ENCODE measurements at regions not wholly inside any gene's neighbourhood (a gene's known extent, or its start where the extent isn't known, plus 50 kb on each side); places are given as distances from the start of the nearest gene placed in this dataset.
"Not testable (repeated sequence)": the region's sequence is repeated elsewhere in the genome, so short reads cannot be mapped to it uniquely, and the experiment has no call there.

DNA sequence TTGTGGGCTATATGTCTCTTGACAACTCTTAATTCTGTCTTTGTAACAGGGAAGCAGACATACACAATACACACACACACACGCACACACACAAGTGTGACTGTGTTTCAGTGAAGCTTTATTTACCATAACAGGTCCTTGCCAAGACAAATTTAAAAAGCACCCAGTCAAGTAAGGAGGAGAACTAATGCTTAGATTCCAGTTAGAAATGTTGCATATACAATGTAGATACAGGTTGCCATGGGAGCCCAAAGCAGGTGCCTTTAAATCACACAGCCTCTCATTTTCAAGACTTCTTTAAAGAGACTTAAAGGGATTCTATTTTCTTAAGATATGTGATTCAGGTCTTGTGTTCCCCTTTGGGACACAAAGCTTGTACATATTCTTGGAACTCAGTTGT lies 1551.9 kb downstream of the EFNB2 start:
- no peak for DNase-seq

DNA sequence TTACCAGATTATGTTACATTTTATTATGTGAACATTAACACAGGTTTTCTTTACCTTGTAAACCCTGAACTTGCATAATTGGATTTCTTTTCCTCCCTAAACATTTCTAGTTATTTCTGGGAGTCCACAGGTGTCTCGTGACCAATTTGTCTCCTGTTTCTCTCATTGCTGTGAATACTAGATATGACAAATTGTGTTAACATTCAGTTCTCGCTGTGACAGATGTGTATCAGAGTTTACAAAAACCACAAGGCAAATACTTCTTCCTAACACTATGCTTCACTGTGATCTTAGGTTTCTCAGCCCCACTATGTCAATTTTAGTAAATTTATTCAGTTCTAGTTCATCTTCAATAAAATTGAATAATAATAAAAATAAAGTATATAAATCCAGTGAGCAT lies 1554.9 kb downstream of the EFNB2 start:
- no peak for DNase-seq

DNA sequence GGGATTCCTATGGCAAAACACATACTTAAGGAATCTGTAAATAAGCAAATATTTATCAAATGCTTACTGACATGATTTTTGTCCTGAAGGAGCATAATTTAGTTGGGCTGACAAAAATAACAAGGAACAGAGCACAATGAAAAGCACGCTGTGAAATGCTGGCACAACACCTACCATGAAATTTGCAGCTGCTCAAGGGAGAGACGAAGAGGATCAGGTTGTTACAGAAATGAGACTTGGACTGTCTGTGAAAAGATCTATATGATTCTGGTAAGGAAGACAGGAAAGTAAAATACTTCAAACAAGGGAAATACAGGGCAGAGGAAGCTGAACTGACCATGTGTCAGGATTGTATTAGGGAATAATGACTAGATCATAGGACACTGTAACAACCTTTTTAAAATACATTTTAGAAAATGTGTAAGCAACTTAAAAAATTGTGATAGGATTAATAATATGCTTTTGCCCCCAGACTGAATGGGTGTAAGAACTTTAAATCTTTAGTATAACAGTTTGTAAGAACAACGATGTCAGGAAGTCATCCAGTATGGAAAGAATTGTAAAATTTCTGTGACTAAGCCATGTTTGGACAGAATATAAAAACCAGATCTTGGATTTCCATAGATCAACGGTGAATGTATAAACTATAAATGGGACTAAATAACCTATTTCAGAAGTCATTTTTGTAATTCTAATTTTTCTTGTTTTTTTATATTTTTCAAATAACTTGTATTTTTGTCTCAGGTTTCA lies 1556.0 kb downstream of the EFNB2 start:
- no peak for DNase-seq

DNA sequence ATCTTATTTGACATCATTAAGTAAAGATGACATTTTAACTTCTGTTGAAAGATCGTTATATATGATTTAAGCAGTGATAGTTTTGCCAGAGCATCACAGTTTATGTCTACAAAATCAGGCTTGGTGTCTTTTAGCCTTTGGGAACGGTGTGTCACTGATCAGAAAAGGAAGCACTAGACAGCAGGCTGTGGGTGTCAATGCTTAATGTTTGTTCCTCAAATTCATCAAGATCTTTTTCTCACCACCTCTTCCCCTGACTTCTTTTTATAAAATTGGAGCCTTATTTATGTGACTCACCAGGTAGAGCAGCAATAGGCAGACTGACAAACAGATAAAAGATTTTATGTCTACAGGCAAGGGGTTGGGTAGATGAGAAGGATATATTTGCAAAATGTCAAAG lies 1558.5 kb downstream of the EFNB2 start:
- no peak for DNase-seq

DNA sequence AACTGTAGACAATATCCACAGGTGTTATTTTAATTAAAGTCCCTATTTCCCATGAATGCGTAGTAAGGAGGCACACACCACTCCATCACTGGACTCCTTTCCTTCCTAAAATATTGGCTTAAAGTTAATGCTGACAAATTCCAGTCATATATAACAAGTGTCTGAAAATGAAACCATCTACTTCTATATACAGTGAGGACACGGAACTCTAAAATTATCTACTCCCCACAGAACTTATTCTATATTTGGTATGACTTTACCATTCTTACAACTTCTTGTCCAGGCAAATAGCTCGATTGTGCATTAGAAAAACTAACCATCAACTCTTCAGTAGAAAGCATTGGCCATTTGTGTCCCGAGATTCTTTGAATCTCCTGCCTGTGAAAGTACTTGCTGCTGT lies 1560.2 kb downstream of the EFNB2 start:
- no peak for DNase-seq

DNA sequence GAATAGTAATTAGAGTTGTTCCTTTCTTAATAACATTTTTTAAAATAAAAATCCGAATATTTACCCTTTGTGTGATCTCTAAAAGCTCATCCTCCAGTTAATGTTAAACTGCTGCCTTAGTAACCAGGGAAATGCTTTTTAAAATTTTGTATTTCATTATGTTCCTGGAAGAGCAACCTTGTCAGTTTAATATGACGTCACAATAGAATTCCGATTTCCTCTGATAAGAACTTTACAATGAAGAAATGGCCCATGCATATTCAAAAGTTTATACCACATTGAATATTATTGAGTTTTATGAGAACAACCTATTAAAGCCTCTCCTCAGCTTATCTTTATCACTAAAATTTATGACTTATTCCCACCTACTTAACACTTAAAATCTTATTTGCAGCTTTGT lies 1566.6 kb downstream of the EFNB2 start:
- no peak for DNase-seq

DNA sequence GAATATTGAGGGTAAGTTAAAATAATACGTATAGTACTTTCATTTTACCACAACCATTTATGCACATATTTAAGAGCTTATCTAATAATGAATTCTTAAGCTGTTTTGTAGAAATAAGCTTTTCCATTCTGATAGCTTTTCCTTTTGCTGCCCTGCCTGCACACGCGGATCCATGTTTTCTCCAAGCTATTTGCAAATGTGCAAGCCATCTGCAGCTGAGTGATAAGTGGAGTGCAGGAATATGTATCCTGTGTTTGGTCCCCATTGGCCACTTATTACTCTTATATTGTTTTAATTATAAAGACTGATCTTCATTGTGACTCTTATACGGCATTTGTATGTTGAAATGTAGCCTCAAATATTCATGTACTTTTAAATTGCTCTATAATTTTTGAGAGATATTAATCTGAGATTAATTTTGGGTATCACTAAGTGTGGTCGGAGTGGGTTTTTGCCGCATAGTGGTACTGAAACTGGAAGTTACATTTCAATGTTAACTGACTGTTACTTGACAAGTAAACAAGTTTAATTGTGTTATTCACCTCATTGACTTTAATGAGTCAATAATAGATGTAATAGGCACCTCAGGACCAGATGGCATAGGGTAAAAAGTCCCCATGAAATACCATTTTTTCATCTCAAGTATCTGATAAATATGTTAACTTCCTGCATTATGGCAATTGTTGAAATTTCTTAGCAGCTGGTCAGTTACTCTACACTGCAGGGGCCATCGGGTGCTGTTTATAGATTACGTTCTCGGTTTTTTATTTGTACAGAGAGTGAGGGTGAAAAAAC lies 1567.4 kb downstream of the EFNB2 start:
- peak; percentile 9 for DNase-seq

DNA sequence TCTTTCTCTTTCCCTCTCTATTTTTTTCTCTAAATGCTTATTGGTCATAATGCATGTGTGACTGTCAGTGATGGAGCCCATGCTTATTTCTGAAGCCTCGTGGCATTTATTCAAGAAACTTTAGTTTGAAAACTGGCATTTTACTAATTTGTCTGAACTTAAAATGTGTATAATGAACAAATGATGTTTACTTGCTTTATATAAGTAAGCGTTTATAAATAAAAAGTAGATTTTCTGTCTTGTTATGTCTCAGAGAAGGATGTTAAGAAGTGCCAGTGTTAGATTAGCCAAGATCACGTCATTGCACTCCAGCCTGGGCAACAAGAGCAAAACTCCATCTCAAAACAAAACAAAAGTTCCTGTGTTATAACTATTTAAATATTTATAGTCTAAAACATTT lies 1568.1 kb downstream of the EFNB2 start:
- DNase-seq: no peak

DNA sequence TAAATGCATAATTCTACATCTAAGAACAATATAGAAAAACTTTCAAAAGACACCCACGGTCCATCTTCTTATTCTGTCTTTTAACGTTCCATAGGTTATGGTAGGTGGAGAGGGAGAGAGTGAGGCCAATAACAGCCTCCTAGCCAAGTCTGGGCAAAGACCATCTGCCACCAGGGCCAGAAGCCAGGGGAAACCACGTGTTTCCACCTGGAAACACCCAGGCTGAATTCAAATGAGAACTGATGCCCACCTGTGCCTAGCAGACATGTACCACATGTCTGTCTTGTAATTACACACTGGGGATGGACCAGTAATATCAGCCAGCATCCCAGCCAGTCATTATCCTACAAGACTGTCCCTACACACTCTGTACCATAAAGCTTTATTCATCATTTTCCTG lies 1573.1 kb downstream of the EFNB2 start:
- no peak for DNase-seq

DNA sequence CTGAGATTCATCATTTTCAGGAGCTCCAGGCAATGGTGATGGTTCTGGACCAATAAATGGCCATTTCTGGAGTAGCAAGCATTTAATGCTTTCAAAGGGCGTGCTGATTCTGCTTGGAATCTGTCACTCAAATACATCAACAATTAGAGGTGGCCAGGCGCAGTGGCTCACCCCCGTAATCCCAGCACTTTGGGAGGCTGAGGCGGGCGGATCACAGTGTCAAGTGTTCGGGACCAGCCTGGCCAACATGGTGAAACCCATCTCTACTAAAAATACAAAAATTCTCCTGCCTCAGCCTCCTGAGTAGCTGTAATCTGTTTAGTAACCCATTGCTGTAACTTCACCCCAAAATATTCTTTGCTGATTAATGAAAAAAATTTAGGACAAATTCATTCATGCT lies 1574.2 kb downstream of the EFNB2 start:
- DNase-seq: no peak

DNA sequence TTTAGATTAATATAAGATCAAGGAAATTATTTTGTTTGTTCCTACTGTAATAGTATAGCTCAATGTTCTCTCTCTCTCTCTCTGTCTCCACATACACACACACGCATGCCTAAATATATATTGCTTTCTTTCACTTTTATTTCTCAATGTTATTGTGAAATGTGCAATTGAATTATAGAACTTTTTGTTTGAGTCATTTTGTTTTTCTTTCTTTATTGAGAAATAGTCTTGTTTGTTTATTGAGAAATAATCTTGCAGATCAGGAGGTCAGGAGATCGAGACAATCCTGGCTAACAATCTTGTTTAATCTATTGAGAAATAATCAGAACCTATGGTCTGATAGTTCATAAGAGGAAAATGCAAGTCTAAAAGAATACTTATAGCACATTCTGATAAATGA lies 1581.3 kb downstream of the EFNB2 start:
- DNase-seq: no peak

DNA sequence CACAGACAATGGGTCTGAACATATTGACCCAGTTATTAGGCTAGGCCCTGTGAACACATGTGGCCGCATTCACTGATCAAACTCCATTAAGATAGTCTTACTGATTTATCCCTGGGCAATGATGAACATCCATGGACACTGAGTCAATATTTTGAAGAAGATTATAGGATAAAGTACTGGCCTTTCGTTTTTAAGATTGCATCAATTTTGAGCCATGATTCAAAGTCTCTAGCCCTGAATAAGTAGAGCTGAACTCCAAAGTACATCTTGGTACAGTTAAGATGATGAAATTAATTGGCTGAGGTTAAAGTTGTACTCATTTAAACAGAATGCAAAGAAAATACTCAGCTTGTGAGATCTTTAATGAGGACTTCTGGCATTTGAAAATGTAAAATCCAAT lies 1581.9 kb downstream of the EFNB2 start:
- DNase-seq: peak; percentile 28

DNA sequence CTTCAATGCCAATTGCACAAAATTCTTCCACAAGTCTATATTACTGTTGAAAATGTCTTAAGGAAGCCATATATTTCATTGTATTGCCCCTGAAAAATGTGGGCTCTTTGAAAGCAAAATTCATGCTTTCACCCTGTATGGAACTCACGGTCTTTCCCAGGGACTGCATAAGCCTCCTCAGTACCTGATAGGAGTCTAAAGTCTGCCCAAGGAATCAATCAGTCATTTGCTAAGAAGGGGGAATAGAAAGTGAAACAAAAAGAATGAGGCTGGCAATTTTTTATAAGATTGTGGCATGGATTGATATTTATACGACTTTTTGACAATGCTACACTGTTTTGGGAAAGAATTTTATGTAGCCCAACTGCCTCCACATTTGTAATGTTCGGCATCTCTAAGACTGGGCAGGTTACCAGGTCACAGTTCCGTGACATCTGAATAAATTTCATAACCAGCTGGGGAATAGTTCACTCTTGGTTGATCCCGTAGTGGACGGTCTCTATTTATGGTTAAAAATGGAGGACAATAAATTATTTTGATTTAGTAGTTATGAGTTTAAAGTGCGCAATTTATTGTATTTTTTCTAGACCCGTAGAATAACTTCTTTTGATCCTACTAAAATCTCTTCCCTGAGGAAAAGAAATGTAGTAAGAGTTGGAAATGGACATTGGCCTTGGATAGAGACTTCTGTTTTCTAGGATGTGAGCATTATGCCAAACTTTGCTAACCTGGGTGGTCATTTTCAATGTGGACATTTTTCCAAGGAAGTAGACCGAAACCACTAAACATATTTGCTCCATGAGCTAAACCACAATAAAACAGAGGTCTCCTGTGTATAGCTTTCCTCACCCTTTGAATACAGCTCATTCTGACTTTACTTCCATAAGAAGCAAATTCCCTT lies 1585.4 kb downstream of the EFNB2 start:
- DNase-seq: peak; percentile 75

DNA sequence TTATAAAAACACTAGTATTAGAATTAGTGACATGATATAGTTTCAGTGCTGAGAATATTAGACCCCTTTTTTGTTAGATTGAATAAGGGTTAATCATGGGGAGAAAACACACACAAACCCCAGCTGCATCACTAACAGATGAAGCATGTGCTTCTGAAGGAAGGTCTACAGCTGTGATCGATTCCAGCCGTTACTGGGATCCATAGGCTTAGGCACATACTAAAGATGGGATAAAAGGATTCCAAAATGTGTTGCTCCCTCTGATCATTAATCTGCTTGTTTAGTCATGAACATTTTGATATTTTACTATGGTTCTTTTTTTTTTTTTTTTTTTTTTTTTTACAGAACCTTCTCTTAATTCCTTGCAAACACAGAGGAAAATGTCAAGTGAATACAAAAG lies 1591.3 kb downstream of the EFNB2 start:
- no peak for DNase-seq

DNA sequence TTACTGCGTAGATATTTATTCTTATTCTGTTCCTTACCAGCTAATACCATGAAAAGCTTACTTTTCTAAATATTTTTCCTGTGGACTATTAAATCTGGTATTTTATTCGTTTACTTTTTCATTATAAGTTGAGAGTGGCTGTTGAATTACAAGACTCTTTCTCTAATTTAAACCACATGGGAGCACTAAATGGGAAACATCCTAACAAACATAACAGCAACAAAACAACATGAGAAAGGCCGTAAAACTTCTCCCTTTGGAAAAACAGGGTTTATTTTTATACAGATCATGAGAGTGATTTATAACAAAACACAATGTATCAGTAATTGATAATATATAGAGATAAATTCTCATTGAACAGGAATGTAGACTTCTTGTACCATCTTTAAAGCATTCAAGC lies 1592.1 kb downstream of the EFNB2 start:
- DNase-seq: no peak

DNA sequence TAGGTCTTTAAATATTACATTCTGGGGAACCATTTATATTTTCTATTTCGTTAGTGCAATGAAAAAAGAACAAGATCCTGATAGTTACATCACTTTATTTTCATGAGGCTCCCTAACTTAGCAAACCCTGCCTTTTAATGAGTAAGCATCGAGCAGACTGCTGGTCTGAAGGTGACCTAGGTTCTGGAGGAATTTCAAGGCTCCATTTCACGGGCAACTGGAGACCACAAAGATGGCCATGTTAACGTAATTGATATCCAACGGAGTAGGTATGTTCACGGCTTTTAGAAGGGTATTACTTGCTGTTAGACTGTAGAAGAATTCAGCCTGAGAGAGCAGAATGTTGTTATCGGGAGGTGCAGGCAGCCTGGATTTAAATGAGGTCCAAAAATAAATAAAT lies 1597.6 kb downstream of the EFNB2 start:
- DNase-seq: no peak

DNA sequence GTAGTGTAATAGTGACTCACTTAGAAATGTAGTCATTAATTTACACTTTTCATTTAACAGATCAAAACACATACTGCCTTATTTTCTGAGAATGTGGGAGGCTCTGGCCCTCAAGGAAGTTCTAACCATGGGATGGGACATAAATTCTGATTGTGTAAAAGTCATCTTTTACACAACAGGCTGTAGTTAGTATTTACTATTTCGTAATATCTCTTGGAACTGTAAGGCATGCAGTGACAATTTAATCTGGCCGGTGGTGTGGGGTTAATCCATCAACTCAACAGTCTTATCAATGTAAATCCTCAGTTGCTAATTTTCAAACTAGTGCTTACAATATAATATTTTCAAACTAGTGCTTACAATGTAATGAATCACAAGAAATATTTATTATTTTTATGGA lies 1599.2 kb downstream of the EFNB2 start:
- DNase-seq: no peak

DNA sequence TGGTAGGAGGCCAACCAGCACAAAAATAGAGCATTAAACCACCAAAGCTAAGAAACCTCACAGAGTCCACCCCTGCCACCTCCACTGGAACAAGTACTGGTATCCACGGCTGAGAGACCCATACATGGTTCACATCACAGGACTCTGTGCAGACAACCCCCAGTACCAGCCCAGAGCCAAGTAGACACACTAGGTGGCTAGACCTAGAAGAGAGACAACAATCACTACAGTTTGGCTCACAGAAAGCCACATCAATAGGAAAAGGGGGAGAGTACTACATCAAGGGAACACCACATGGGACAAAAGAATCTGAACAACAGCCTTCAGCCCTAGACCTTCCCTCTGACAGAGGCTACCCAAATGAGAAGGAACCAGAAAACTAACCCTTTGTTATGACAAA lies 1614.9 kb downstream of the EFNB2 start:
- DNase-seq: not testable (repeated sequence)

DNA sequence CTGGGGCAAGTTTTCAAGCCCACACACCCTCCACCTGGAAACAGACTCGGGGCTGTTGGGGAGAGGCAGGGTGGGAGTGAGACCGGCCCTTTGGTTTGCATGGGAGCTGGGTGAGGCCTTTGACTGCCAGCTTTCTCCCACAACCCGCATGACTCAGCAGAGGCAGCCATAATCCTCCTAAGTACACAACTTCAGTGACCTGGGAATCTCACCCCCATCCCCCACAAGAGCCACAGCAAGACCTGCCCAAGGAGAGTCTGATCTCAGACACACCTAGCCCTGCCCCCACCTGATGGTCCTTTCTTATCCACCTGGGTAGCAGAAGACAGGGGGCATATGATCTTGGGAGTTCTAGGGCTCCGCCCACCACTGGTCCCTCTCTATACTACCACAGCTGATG lies 1615.4 kb downstream of the EFNB2 start:
- no peak for DNase-seq

DNA sequence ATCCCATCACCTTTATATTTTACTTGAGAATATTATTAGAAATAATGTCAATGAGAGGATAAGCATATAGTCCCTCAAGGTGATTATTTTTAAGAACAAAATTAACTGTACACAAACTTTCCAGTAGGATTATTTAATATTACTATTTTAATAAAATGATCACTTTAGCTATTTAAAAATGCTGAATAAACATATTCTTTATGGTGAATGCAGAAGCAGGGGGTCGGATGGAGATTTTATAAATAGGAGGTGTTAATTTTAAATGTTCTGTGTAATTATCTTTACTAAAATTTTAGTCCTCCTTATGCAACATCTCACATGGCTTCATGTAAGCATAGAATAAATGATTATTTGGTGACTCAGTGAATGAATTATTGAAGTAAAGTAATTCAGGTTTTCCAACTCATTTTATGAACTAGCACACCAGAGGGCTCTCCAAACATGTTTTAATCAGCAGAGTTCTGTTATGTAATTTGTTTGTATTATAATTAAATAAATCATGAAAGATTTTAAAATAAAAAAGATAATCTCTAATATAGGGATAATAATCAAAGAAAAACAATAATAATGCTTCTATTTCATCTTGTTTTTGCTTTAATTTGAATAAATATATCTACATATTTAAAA lies 1635.2 kb downstream of the EFNB2 start:
- no peak for DNase-seq

DNA sequence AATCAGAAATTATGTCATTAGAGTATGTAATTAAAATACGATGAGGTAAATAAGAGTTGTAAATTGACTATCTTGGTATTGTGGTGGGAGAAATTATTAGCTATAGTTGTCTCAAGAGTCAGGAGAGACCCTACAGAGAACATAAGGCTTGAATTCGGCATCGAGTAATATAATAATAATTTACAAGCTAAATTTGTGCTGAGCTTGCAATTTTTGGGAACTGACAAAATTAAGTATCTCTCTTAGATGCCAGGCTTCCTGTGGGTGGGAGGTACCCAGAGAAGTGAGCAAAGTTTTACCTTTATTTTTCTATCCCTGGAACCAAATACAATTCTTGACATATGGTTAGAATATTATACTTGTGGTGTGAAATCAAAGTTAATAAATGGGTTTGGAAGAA lies 1637.0 kb downstream of the EFNB2 start:
- no peak for DNase-seq

DNA sequence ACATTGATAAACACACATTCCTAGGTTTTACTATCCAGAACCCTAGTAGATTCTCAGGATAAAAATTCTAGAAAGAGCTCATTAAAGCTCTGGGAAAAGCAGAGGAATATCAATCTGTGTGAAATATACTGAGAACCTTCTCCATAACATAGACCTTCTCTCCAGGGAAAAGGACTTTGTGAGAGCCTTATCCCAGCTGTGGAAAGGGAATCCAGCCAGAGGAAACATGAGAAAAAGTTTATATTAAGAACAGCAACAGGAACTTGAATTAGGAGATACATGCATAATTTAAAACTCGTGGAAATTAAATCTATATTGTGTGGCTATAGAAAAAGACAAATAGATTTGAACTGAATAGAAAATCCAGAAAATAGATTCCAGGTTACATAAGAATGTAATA lies 1639.9 kb downstream of the EFNB2 start:
- peak; percentile 2 for DNase-seq
